EL (cell line): ENCODE measurements at regions not wholly inside any gene's neighbourhood (a gene's known extent, or its start where the extent isn't known, plus 50 kb on each side); places are given as distances from the start of the nearest gene placed in this dataset.

Experiments used
- DNase-seq: peaks from one replicate; pipeline ENCODE4 v3.0.0-alpha.2; 2016

DNA sequence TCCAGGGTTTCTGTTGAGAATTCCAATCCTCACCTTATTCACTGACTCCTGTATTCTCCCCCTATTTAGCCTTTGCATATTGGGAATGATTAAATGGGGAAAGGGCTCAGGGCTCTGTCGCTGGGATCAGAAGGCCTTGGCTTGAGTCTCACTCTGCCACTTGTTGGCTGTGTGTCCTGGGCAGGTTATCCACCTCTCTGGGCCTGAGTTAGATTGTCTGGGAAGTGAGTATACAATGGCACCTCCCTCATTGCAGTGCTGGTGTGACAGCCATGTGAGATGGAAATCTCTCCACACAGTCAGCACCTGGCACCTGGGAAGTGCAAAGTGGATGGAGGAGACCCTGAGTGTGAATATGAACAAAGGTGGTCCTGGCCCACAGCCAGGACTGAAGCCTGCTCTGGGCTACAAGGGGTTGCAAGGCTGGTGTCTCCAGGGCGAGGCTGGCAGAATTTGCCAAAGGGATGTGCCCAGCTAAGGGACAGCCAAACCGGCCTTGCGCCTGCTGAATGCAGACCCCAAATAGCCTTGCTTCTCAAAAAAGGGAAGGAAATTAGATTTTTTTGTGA is 200.0 kb upstream of the PMEPA1 start:
- DNase-seq, result no peak

DNA sequence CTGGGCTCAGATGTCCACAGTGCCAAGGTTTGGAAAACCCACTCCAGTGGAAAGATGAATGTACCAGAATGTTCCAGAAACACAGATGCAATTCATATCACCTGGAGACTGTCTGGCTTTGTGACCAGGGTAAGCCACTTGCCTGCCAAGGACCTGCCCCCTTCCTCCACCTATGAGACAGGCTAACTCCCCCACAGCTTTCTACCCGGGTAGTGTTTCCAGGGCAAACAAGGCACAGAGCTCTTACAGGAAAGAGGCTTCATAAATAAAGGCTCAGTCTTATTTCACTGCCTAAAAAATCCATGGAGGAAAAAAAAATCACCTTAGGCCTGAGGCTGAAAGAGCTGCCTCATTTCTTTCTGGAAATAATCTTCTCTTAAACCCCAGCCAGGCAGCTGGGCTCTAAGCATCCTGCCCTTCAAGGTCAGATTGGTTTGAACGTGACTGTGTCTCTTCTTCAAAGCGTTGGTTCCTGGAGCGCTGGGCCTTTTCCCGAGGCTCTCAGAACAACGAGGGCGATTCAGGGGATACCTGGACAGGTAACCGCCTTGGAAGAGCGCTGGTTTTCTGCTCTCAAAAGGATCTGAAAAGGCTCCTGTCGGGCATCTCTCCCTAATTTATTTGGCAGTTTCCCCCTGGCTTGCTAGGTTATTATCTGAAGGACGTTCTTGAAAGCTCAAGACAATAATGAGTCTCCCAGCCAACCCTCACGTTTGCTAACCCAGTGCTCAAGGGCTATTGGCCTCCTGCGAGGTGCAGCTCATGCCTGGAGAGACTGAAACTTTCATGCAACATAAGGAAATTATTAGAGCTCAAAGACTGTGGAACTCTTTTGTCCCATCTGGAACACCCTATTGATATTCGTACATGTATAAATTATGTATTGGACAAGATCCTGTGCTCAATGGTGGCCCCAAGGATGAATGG is 199.2 kb upstream of the PMEPA1 start:
- no peak for DNase-seq

DNA sequence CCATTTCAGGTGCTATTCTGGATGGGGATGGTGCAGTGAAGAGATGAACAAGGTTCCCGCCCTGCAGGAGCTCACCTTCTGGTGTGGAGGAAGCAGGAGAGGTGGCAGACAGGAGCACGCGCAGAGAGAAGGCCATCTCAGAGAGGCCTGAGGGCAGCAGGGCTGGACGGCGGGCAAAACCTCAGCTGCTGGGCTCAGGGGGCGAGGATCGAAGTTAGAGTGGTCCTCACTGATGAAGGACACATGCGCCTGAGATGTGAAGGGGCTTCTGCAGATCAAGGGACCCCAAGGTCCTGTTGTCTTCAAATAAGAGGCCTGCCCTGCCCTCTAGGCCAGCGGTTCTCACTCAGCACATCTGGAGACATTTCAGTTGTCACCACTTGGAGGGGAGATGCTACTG is 198.4 kb upstream of the PMEPA1 start:
- no peak for DNase-seq

DNA sequence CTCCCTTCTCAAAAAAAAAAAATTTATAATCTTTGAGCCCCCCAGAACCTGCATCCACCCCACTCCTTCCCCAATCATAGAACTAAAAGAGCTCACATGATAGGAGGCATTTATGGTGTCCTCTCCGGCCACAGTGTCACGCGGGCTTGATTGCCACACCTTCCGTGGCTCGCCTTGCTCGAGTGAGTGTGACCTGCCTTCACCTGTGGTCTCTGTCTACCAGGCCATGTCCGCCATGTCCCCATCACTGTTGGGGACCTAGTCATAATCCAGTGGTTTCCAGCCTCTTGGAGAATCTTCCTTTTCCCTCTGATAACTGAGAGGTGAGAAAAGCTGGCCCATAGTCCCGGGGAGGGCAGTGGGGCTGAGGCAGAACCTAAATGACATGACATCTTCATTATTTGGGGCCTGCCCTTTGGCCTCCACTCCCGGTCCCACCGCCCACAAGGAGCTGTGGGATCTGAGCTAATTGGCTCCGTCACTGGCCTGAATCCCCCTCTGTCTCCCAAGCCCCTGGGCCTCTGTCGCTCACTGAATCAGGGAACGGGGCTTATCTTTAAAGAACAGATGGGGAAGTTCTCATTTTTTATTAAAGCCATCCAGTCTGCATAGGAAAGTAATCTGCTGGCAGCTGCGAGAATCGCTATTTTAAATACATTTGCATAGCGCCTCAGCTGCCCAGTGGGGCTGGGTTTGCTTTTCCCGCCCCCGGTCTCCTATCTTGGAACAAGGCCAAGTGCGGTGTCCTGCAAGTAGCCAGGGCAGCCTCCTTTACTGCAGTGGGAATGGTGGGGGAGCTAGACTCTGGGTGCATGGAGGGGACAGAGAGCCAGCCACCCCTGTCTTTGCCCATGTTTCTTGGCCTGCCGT is 197.6 kb upstream of the PMEPA1 start:
- no peak for DNase-seq

DNA sequence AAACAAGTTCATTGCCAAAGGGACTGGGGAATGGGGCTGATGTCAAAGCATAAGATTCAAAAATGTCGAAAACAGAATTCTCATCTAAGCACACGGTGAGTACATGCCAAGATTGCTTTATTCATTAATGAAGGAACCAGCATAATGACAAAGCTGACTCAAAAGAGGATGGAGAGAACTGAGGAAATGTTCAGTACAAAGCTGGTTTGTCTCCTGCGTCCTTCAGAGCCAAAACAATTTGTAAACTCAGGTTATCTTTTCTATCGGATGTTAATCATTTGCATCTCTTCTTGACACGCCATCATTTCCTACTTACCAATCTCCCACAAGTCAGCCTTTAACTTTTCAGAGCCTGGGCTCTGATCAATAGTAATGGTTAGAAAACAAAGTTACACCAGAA is 195.6 kb upstream of the PMEPA1 start:
- no peak for DNase-seq

DNA sequence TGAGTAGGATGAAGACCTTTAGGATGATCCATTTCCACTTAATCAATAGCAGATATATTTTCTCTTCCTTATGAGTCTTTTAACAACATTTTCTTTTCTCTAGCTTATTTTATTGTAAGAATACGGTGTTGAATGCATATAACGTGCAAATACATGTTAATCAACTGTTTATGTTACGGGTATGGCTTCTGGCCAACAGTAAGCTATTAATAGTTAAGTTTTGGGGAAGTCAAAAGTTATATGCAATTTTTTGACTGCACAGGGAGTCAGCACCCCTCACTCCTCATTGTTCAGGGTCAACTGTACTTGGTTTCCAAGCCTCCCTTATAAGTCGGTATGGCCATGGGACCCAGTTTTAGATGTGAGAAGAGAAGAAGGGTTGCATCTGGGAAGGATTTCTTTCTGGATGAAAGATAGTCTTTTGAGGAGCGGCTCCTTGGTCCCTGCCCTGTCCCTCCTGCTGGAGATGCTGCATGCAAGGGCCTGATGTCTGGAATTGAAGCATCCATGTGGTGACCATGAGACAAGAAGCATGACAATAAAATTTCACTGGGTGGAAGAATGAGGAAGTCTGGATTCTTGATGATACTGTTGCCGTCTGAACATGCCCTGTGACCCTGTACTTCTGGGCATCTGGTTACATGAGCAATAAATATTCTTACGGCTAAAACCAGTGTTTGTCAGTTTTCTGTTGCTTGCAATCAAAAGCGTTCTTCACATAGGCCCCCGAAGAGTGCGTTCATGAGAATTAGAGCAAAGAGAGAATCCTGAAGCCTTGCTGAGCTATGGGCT is 194.7 kb upstream of the PMEPA1 start:
- no peak for DNase-seq

DNA sequence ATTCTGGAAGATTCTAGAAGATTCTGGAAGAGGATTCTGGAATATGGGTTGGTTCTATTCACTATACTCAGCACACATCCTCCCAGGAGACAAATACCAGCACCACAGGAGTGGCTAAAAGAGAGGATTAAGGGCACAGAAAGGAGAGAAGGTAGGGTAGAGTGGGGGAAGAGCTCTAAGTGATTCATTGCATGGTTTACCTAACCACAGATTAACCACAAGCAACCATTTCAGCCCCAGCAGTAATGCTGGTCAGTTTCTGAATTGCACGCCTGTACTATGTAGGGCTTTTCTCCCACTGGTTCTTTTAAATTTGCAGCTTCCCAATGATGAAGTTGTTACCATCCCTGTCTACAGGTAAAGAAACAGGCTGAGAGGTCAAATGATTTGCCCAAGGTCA is 192.7 kb upstream of the PMEPA1 start:
- peak; percentile 61 for DNase-seq

DNA sequence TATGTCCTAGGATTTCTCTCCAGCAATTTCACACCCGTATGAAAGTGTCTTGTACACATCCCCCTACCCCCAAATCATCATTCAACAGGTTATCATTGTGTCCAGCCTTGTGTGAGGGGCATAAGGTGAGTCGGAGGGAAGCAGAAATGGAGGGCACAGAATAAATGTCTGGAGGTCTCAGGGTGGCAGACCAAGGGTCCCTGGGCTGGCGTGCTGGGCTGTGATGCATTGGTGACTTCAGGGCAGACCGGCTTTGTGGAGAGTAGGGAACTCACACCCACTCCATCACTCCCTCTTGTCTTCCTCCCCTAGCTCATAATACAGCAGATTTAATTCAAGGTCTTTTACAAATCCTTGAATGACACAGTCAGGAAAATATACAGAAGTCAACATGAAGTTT is 191.7 kb upstream of the PMEPA1 start:
- no peak for DNase-seq

DNA sequence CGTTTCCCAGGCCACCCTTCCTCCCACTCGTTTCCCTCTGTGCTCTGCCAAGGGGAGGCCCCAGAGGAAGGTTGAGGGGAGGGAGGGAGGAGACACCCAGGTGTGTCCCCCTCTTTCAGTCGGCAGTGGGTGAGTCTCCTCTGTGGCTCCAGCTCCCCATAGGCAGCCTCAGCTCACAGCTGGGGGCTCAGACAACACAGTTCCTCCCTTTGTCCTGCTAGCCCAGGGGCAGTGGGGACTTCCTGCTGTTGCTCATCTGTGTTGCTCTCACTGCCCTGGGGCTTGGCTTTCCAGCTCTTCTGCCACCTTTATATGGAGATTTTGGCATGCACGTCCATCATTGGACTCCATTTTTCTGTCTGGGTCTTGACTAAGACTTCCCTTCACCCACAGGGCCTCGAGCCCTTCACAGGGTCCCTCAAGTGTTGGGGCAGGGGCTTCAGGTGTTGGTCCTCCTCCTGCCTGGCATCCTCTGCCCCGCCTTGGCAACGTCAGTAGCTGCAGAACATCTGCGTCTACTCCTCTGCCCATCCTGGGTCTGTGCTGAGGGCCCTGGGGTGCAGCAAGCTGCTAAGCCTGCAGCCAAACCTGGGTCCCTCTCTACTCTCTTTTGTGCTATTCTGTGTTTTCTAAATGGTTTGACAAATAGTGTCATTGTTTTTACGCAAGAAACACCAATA is 190.6 kb upstream of the PMEPA1 start:
- no peak for DNase-seq

DNA sequence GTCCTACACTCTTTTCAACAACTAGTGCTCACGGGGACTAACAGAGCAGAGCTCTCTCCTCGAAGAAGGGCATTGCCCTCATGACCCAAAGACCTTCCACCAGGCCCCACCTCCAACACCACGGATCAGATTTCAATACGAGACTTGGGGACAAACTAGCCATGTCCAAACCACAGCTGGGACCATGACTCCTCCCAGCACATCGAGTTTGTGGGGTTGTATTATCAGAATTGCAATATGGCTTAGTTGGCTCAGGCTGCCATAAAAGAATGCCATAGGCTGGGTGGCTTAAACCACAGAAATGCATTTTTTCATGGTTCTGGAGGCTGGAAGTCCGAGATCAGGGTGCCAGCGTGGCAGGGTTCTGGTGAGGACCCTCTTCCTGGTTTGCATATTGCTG is 189.7 kb upstream of the PMEPA1 start:
- no peak for DNase-seq

DNA sequence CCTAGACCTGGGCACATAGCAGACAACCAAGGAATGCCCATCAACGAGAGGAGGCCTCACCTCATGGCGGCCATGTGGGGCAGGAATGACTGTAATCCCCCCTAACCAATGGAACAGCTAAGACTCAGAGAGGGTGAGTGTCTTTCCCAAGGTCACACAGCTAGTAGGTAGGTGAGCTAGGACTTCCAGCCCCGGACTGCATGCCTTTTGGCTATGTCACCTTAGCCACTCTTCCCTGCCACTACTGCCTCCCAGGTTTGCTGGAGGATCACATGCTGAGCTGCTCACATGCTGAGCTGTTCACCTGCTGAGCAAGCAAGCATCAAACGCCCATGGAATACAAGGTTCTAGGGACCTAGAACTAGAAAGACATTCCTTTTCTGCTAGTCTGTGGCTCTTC is 188.5 kb upstream of the PMEPA1 start:
- DNase-seq, result no peak

DNA sequence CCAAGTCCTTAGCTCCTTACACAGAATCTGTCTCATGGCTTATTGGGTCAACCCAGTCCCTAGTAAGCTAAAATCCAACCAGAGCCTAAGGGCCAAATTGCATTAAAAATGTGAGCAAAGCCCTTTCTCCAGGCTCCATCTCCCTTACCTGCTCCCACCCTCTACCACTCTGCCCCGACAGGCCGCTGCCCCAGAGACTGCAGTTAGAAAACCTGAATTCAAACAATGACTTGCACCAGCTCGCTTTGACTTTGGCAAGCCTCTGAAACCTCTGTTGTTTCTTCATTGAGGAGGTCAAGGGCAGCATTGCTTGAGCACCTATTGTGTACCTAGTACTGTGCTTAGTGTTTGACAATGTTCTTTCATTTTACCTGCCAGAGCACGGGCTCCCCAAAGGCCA is 188.1 kb upstream of the PMEPA1 start:
- no peak for DNase-seq

DNA sequence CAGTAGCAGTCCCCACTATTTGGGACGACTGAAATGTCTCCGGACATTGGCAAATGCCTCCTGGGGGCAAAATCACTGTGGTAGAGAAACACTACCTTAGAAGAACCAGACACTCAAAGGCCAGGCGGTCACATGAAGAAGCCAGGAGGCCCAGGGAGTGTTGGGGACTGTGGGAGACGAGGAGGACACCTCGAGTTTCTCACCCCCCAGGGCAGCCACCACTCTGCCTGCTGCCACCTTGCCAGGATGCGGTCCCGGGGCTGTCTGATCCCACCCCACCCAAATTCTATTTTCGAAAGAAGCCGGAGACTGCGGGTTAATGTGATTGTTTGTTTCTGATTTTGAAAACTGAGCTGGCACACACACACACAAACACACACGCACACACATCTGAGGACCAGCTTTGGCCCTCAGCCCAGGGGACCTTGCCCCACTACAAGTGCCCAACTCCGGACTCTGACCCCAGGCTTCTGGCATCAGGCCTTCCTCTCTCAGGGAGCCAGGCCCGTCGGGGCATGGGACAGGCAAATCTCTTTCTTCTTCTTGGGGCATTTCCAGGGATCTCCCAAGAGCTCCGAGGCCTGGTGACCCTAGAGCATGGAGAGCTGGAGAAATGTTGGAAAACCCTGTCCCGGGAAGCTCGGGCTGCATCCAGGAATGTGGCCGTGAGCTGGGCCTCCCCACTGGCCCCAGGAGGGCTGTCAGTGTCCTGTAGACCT is 187.5 kb upstream of the PMEPA1 start:
- DNase-seq, result no peak

DNA sequence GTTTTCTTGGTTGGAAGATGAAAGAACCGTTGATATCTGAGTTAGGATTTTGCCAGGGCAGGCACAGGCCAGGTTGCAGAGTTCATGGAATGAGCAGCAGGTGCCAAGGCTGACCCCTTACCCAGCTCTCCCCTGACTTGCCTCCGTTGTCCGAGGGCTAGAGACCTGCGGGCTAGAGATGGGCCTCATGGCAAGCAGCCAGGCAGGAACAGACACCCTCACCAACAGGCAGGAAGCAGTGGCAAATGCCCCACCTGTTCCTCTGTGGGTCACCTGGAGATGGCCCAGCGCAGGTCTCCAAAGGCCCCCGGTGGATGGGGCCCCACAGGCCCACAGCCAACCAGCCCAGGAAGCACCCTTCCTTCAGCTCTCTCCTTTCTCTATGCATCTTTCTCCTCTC is 186.7 kb upstream of the PMEPA1 start:
- DNase-seq, result no peak

DNA sequence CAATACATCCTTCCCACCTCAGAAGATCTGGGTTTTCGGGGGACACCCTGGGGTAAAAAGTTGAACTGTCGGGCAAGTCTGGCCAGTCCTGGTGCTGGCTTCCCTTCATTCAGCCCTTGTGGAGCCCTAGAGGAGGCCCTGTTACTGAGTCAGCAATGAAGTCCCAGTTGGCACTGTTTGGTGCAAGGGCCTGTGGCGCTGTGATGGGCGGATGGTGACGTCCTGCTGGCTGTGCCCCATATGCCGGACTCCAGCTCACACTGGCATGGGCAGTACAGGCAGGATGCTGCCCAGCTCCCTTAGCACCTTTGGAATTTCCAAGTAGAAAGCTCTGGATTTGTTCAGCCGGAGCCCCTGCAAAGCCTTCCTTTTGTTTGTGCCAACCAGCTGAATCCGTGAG is 186.2 kb upstream of the PMEPA1 start:
- no peak for DNase-seq

DNA sequence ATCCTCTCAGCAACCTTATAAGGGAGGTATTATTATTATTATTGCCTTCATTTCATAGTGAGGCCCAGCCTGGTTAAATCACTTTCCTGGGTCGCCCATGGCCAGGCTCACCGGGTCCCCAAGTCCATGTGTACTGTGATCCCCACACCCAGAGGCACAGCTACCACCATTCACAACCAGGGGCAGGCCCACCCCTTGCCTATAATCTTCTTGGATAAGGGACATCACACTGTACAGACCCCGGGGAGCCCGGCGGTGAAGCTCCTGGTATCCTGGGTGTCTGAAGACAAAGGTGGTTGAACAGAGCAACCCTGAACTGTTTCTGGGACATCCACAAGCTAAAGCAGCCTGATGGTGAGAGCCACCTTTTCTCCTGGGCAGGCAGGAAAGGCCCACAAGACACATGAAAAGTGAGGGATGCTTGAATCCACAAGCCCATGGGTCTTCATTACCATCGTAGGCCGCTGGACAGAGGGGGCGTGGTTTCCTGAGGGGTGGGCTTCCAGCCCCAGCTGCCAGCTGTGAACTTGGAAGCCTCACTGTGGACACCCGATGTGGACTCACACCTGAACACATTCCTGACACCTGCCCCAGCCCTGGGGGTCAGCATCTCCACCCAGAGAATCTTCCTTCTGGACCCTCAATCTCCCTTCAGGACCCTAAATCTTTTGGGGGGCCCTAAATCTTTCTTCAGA is 185.5 kb upstream of the PMEPA1 start:
- no peak for DNase-seq

DNA sequence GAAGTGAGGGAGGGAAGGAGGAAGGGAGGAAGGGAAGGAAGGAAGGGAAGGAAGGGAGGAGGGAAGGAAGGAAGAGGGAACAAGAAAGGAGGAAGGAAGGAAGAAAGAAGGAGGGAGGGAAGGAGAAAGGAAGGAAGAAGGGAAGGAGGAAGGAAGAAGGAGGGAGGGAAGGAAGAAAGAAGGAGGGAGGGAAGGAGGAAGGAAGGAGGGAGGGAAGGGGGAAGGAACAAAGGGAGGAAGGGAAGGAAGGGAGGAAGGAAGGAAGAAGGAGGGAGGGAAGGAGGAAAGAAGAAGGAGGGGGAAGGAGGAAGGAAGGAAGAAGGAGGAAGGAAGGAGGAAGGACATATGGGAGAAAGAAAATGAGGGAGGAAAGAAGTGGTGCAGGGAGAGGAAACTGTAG is 184.7 kb upstream of the PMEPA1 start:
- no peak for DNase-seq

DNA sequence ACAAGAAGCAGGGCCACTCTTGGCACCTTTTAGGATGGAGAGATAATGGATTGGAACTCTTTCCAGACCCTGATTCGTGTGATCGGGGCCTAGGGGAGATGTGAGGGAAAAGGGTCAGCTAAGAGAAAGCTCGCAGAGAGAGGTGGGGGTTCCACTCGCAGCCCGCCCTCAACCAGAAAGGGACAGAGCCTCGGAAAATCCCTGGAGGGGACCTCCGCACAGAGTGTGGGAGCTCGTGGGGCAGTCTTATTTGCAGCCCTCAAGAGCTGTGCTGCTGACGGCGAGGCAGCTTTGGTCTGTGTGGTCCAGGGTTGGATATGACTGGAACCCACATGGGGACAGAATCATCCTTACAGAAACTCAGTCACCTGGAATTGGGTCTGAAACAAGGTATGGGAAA is 184.3 kb upstream of the PMEPA1 start:
- DNase-seq, result no peak

DNA sequence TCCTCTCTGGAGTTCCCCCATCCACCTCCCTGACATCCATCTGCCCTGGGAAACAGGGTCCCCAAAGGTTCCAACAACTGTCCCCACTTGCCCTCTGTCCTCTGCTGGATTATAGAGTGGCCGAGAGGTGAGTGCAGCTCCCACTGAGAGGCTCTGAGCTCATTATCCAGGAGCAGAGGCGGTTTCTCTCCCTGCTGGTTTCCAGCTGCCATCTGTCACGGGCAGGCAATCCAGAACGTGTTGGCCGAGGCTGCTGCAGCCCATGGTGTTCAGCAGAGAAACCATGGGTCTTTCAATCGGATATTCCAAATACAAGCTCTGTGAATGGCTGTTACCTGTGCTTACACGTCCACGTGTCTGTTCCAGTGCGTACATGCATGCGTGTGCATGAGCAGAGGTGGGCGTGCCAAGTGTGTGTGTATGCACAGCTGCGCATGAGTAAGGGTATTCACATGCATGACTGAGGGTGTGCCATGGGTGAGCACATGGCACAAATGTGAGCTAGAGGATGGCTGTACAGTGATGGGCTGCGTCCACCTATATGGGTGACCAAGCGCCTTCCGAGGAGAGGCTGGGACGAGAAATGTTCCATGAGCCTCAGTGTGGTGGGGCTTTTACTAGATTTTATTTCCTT is 183.7 kb upstream of the PMEPA1 start:
- no peak for DNase-seq

DNA sequence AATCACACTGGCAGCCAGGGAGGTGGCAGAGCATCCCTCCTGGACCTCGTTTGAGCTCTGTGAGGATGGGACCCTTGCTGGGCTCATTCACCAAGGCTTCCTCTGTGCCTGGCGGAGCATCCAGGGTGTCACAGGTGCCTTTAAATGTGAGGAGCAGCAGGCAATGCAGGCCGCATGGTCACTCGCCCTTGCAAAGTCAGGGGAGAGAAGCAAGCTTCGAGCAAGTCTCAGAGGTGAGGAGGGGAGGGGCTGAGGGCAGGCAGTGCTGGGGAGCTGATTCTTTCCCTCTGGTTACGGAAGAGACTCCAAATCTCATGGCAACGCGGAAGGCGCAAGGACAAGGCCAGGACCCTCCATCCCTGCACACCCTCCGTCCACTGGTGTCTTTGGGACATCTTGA is 182.7 kb upstream of the PMEPA1 start:
- no peak for DNase-seq

DNA sequence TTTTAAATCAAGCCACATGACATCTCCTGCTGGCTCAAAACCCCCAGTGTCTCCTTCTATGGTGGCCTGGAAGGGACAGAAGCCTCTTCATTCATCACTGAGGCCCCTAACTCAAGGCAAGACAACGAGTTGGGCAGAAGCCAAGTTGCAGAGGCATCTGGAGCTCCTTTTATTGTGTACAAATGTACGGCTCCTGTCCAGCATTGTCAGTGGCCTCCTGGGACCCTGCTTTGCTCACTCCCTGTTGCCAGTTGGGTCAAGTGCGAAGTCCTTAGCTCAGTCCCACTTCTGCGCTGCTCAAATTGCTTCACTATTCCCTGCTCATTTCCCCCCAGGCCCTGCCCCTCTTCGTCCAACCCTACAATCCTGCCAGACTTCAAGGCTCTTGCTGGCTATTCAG is 181.2 kb upstream of the PMEPA1 start:
- DNase-seq, result no peak
